ENCODE measurements at regions not wholly inside any gene's neighbourhood (a gene's known extent, or its start where the extent isn't known, plus 50 kb on each side); places are given as distances from the start of the nearest gene placed in this dataset.

DNA sequence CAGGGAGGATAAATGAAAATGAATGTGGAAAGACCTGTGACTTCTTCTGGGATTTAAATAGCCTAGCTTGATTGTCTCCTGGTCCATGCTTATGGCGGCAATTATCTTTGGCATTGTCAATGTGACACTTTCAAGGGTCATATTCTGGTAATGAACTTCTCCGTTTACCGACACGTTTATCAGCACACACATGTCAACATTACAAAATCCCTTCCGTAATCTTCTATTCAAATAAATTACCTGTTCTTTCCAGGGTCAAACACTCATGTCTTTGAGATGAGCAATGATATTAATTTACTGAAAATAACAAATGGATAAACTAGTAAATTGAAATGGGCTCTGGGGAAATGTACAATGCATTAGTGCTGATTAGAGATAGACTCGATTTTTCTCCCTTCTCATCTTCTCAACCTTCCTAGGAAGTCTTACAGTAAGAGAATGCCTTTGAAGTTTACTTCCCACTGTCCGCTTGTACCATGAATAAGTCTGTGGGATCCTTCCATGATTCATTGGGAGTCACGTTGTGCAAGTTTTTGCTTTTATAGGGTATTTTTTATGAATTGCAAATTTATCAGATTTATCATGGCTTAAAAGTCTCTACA, 646.3 kb upstream of the LRATD1 start:
- TF ChIP-seq CEBPB (IDR thresholded peaks at IDR 0.05) = no peak
- TF ChIP-seq RAD21 (IDR thresholded peaks at IDR 0.05; ENCODE audit: low read depth) = no peak
- no peak for TF ChIP-seq TAF1 (IDR thresholded peaks at IDR 0.05; ENCODE audit: low read depth)
- TF ChIP-seq EP300 (IDR thresholded peaks at IDR 0.05; ENCODE audit: borderline replicate concordance) = no peak
- TF ChIP-seq YY1 (IDR thresholded peaks at IDR 0.05; ENCODE audit: low read depth) = no peak
- TF ChIP-seq, protein P1, sequence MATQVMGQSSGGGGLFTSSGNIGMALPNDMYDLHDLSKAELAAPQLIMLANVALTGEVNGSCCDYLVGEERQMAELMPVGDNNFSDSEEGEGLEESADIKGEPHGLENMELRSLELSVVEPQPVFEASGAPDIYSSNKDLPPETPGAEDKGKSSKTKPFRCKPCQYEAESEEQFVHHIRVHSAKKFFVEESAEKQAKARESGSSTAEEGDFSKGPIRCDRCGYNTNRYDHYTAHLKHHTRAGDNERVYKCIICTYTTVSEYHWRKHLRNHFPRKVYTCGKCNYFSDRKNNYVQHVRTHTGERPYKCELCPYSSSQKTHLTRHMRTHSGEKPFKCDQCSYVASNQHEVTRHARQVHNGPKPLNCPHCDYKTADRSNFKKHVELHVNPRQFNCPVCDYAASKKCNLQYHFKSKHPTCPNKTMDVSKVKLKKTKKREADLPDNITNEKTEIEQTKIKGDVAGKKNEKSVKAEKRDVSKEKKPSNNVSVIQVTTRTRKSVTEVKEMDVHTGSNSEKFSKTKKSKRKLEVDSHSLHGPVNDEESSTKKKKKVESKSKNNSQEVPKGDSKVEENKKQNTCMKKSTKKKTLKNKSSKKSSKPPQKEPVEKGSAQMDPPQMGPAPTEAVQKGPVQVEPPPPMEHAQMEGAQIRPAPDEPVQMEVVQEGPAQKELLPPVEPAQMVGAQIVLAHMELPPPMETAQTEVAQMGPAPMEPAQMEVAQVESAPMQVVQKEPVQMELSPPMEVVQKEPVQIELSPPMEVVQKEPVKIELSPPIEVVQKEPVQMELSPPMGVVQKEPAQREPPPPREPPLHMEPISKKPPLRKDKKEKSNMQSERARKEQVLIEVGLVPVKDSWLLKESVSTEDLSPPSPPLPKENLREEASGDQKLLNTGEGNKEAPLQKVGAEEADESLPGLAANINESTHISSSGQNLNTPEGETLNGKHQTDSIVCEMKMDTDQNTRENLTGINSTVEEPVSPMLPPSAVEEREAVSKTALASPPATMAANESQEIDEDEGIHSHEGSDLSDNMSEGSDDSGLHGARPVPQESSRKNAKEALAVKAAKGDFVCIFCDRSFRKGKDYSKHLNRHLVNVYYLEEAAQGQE (IDR thresholded peaks at IDR 0.05; ENCODE audit: low read depth) = no peak
- TF ChIP-seq EGR1 (IDR thresholded peaks at IDR 0.05) = no peak
- TF ChIP-seq CREB1 (IDR thresholded peaks at IDR 0.05; ENCODE audit: low read depth) = no peak
- TF ChIP-seq, protein P2, sequence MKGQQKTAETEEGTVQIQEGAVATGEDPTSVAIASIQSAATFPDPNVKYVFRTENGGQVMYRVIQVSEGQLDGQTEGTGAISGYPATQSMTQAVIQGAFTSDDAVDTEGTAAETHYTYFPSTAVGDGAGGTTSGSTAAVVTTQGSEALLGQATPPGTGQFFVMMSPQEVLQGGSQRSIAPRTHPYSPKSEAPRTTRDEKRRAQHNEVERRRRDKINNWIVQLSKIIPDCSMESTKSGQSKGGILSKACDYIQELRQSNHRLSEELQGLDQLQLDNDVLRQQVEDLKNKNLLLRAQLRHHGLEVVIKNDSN (IDR thresholded peaks at IDR 0.05) = no peak
- no peak for TF ChIP-seq NFIC (IDR thresholded peaks at IDR 0.05)
- TF ChIP-seq, protein P3, sequence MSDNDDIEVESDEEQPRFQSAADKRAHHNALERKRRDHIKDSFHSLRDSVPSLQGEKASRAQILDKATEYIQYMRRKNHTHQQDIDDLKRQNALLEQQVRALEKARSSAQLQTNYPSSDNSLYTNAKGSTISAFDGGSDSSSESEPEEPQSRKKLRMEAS (IDR thresholded peaks at IDR 0.05) = no peak
- TF ChIP-seq FOXM1 (IDR thresholded peaks at IDR 0.05; ENCODE audit: borderline replicate concordance, low read depth) = no peak
- no peak for TF ChIP-seq ZBTB7A (IDR thresholded peaks at IDR 0.05; ENCODE audit: low read depth)

Data from Ishikawa (cell line).